ENCODE measurements at regions not wholly inside any gene's neighbourhood (a gene's known extent, or its start where the extent isn't known, plus 50 kb on each side); places are given as distances from the start of the nearest gene placed in this dataset.

GRCh38 chr22:34281738-34282137 lies 361.5 kb upstream of the LARGE1 start:
- no peak overlapping the region for H3K27ac ChIP-seq (ENCODE audit: insufficient read depth, low read length)

GRCh38 chr22:34283844-34284243 lies 363.6 kb upstream of the LARGE1 start:
- Histone ChIP-seq H3K27me3 (ENCODE audit: control insufficient read depth, insufficient read depth, low read length) (no peaks in the 10 kb centered on the region), H3K9me3 (ENCODE audit: control insufficient read depth, insufficient read depth, low read depth, low read length) (no peaks in the 10 kb centered on the region), H3K79me2 (ENCODE audit: control insufficient read depth, insufficient read depth, low read length) (no peaks in the 10 kb centered on the region), H3K4me1 (ENCODE audit: control insufficient read depth, extremely low read depth, insufficient read depth, low read length) (no peaks in the 10 kb centered on the region), H3K36me3 (ENCODE audit: control insufficient read depth, insufficient read depth, low read length) (no peaks in the 10 kb centered on the region), H3K4me3 (replicated peaks in 1 of 4; ENCODE audit: control extremely low read depth in 1 of 4, insufficient read depth in 1 of 4, low read depth in 3 of 4, low read length in 4 of 4) (no peak overlapping the region), H4K20me1 (ENCODE audit: control insufficient read depth, extremely low read depth, insufficient read depth, low read length) (no peaks in the 10 kb centered on the region), H3K9ac (ENCODE audit: insufficient read depth, low read length) (no peak overlapping the region), H2AFZ (ENCODE audit: low read length) (no peak overlapping the region), H3K27ac (ENCODE audit: insufficient read depth, low read length) (no peak overlapping the region), H3K4me2 (ENCODE audit: extremely low read depth, insufficient read depth, low read length) (no peak overlapping the region)
- TF ChIP-seq EZH2 (IDR thresholded peaks at IDR 0.05; ENCODE audit: low read length, missing control alignments), result no peak
- TF ChIP-seq CTCF (conservative IDR thresholded peaks at IDR 0.05 in 1 of 2, IDR thresholded peaks at IDR 0.05 in 1 of 2; ENCODE audit: low read depth in 1 of 2, low read length in 2 of 2), result no peak
- DNase-seq (ENCODE audit: low read depth in 2 of 2), result no peak

More at GRCh38 chr22:34281738-34282137, 361.5 kb upstream of the LARGE1 start:
- DNase-seq (ENCODE audit: low read depth in 2 of 2), result no peak
- no peaks in the 10 kb centered on the region for H4K20me1 ChIP-seq (ENCODE audit: control insufficient read depth, extremely low read depth, insufficient read depth, low read length)
- H3K4me1 ChIP-seq (ENCODE audit: control insufficient read depth, extremely low read depth, insufficient read depth, low read length), result no peaks in the 10 kb centered on the region
- TF ChIP-seq EZH2 (IDR thresholded peaks at IDR 0.05; ENCODE audit: low read length, missing control alignments) (no peak), CTCF (conservative IDR thresholded peaks at IDR 0.05 in 1 of 2, IDR thresholded peaks at IDR 0.05 in 1 of 2; ENCODE audit: low read depth in 1 of 2, low read length in 2 of 2) (no peak)
- no peaks in the 10 kb centered on the region for H3K79me2 ChIP-seq (ENCODE audit: control insufficient read depth, insufficient read depth, low read length)
- no peak overlapping the region for H2AFZ ChIP-seq (ENCODE audit: low read length)
- H3K4me2 ChIP-seq (ENCODE audit: extremely low read depth, insufficient read depth, low read length), result no peak overlapping the region
- H3K9me3 ChIP-seq (ENCODE audit: control insufficient read depth, insufficient read depth, low read depth, low read length), result no peaks in the 10 kb centered on the region
- no peak overlapping the region for H3K4me3 ChIP-seq (replicated peaks in 1 of 4; ENCODE audit: control extremely low read depth in 1 of 4, insufficient read depth in 1 of 4, low read depth in 3 of 4, low read length in 4 of 4)
- no peaks in the 10 kb centered on the region for H3K36me3 ChIP-seq (ENCODE audit: control insufficient read depth, insufficient read depth, low read length)
- no peaks in the 10 kb centered on the region for H3K27me3 ChIP-seq (ENCODE audit: control insufficient read depth, insufficient read depth, low read length)
- no peak overlapping the region for H3K9ac ChIP-seq (ENCODE audit: insufficient read depth, low read length)

- Histone ChIP-seq H3K4me2 (ENCODE audit: extremely low read depth, insufficient read depth, low read length) (no peak overlapping the region), H3K4me3 (replicated peaks in 1 of 4; ENCODE audit: control extremely low read depth in 1 of 4, insufficient read depth in 1 of 4, low read depth in 3 of 4, low read length in 4 of 4) (no peak overlapping the region), H3K9ac (ENCODE audit: insufficient read depth, low read length) (no peak overlapping the region), H3K9me3 (ENCODE audit: control insufficient read depth, insufficient read depth, low read depth, low read length) (no peaks in the 10 kb centered on the region), H3K36me3 (ENCODE audit: control insufficient read depth, insufficient read depth, low read length) (no peaks in the 10 kb centered on the region), H4K20me1 (ENCODE audit: control insufficient read depth, extremely low read depth, insufficient read depth, low read length) (no peaks in the 10 kb centered on the region), H3K79me2 (ENCODE audit: control insufficient read depth, insufficient read depth, low read length) (no peaks in the 10 kb centered on the region), H3K27ac (ENCODE audit: insufficient read depth, low read length) (no peak overlapping the region), H2AFZ (ENCODE audit: low read length) (no peak overlapping the region), H3K27me3 (ENCODE audit: control insufficient read depth, insufficient read depth, low read length) (no peaks in the 10 kb centered on the region), H3K4me1 (ENCODE audit: control insufficient read depth, extremely low read depth, insufficient read depth, low read length) (no peaks in the 10 kb centered on the region)
- DNase-seq (ENCODE audit: low read depth in 2 of 2), result no peak
- no peak for TF ChIP-seq EZH2 (IDR thresholded peaks at IDR 0.05; ENCODE audit: low read length, missing control alignments)
- TF ChIP-seq CTCF (conservative IDR thresholded peaks at IDR 0.05 in 1 of 2, IDR thresholded peaks at IDR 0.05 in 1 of 2; ENCODE audit: low read depth in 1 of 2, low read length in 2 of 2), result no peak
These were observed 373.0 kb upstream of the LARGE1 start for GRCh38 chr22:34293324-34293723.
